Endodermal cell (in vitro differentiated cells): ENCODE measurements at regions not wholly inside any gene's neighbourhood (a gene's known extent, or its start where the extent isn't known, plus 50 kb on each side); places are given as distances from the start of the nearest gene placed in this dataset.

Source experiments
- DNase-seq: peaks from one replicate; pipeline ENCODE4 v3.0.0-alpha.2; 2017
- H3K27ac ChIP-seq: 2 replicates; pipeline ENCODE4 v1.5.1; 2013; ENCODE audit warnings: mild to moderate bottlenecking, low read depth, low read length, moderate library complexity
- H3K27me3 ChIP-seq: 2 replicates; pipeline ENCODE4 v1.6.1; 2013; ENCODE audit warnings: mild to moderate bottlenecking, low read length, moderate library complexity; ENCODE audit not compliant: insufficient read depth, control insufficient read depth, poor library complexity, severe bottlenecking
- H3K36me3 ChIP-seq: 2 replicates; pipeline ENCODE4 v1.7.0; 2013; ENCODE audit warnings: mild to moderate bottlenecking, low read length, moderate library complexity; ENCODE audit not compliant: control insufficient read depth, insufficient read depth
- H3K4me1 ChIP-seq: one replicate; pipeline ENCODE4 v1.7.0; 2013; ENCODE audit warnings: low read length; ENCODE audit not compliant: control insufficient read depth, insufficient read depth
- H3K4me3 ChIP-seq: 2 replicates; pipeline ENCODE4 v1.5.1; 2013; ENCODE audit warnings: mild to moderate bottlenecking, low read length, moderate library complexity
- H3K9ac ChIP-seq: 2 replicates; pipeline ENCODE4 v1.6.1; 2013; ENCODE audit warnings: mild to moderate bottlenecking, low read length, moderate library complexity; ENCODE audit not compliant: poor library complexity, severe bottlenecking; ENCODE audit errors: extremely low read depth
- H3K9me3 ChIP-seq: 2 replicates; pipeline ENCODE4 v1.6.1; 2013; ENCODE audit warnings: mild to moderate bottlenecking, low read length, moderate library complexity; ENCODE audit not compliant: control insufficient read depth
- H3K27ac Mint-ChIP-seq: 2 replicates; pipeline ENCODE4 v1.8.0; 2020; ENCODE audit warnings: mixed read lengths
- H3K27me3 Mint-ChIP-seq: 2 replicates; pipeline ENCODE4 v1.8.0; 2021; ENCODE audit warnings: mild to moderate bottlenecking, mixed read lengths; ENCODE audit not compliant: insufficient read depth
- H3K36me3 Mint-ChIP-seq: 2 replicates; pipeline ENCODE4 v1.8.0; 2020; ENCODE audit warnings: low read depth, mixed read lengths
- H3K4me1 Mint-ChIP-seq: 2 replicates; pipeline ENCODE4 v1.8.0; 2020; ENCODE audit warnings: mixed read lengths
- H3K4me3 Mint-ChIP-seq: 2 replicates; pipeline ENCODE4 v1.8.0; 2020; ENCODE audit warnings: mild to moderate bottlenecking, moderate library complexity, mixed read lengths
- H3K9me3 Mint-ChIP-seq: 2 replicates; pipeline ENCODE4 v1.8.0; 2020; ENCODE audit warnings: mild to moderate bottlenecking, mixed read lengths
- WGBS, 2 experiments: methylation state at CpG; one replicate each; pipeline versions ENCODE4 v1.1.5 to v1.1.7; 2013; ENCODE audit warnings: missing lambda C conversion rate in 2 of 2, mixed read lengths in 1 of 2; ENCODE audit not compliant: insufficient coverage in 1 of 2, insufficient read length in 1 of 2; 5-methylcytosine and 5-hydroxymethylcytosine counted together
- TF ChIP-seq, protein P1 (sequence below): fragments of 200-600 bp; sonication (generic); conservative IDR thresholded peaks from 2 replicates; pipeline ENCODE4 v1.5.0; 2021; ENCODE audit warnings: antibody characterized with exemption, mild to moderate bottlenecking

DNA sequence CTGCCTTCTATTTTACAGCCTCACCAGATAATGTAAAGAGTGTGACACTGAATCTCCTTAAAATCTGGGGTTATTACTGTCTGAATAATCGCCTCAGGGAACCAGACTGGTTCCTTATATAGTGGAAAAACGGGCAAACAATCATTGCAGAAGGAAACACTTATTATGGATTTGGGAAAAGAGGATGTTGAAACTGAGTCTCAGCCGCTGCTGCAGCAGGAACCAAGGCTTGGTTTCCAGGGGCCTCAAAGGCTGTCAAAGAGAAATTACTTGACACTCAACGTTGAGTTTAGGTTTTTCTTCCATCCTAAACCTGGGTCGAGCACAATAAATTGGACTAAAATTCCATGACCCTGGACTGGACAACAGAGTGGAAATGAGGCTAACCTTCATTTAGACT lies 103.8 kb upstream of the AHR start:
- no peaks in the 10 kb centered on the region for H3K9me3 ChIP-seq
- no peak overlapping the region for H3K9ac ChIP-seq
- no peaks in the 10 kb centered on the region for H3K27me3 ChIP-seq
- 88 to 94% methylated on average over 4 to 5 of the region's 5 CpGs for WGBS, 2 experiments
- Mint-ChIP-seq H3K4me3 (no peak overlapping the region), H3K27me3 (peaks cover 4% of the 10 kb centered on the region), H3K36me3 (no peaks in the 10 kb centered on the region), H3K9me3 (no peaks in the 10 kb centered on the region), H3K27ac (no peak overlapping the region), H3K4me1 (peaks cover 8% of the 10 kb centered on the region)
- H3K36me3 ChIP-seq = no peaks in the 10 kb centered on the region
- TF ChIP-seq, protein P1, sequence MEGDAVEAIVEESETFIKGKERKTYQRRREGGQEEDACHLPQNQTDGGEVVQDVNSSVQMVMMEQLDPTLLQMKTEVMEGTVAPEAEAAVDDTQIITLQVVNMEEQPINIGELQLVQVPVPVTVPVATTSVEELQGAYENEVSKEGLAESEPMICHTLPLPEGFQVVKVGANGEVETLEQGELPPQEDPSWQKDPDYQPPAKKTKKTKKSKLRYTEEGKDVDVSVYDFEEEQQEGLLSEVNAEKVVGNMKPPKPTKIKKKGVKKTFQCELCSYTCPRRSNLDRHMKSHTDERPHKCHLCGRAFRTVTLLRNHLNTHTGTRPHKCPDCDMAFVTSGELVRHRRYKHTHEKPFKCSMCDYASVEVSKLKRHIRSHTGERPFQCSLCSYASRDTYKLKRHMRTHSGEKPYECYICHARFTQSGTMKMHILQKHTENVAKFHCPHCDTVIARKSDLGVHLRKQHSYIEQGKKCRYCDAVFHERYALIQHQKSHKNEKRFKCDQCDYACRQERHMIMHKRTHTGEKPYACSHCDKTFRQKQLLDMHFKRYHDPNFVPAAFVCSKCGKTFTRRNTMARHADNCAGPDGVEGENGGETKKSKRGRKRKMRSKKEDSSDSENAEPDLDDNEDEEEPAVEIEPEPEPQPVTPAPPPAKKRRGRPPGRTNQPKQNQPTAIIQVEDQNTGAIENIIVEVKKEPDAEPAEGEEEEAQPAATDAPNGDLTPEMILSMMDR = no peak
- H3K27ac ChIP-seq = no peak overlapping the region
- no peak for DNase-seq
- H3K4me3 ChIP-seq = no peak overlapping the region
- peaks cover 4% of the 10 kb centered on the region for H3K4me1 ChIP-seq

DNA sequence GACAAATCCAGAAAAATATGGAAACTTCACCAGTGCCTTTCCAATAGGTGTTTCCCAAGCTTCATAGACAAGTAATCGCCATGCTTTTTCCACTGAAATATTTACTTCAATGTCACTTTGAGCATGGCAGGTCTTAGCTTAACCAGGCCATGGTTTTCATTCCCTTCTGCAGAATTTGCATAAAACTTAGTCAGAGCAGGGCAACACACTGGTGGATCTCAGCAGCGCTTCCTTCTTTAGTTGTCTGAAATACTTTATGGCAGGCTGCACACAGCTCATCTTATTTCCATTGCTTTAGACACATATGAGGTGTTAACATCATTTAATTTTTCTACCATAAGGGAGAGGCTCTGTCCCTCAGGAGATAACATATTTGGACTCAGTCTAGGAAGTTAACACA lies 102.9 kb upstream of the AHR start:
- Histone ChIP-seq H3K9ac (no peak overlapping the region), H3K9me3 (no peaks in the 10 kb centered on the region), H3K27me3 (no peaks in the 10 kb centered on the region), H3K4me3 (no peak overlapping the region), H3K27ac (no peak overlapping the region), H3K4me1 (peaks cover 4% of the 10 kb centered on the region), H3K36me3 (no peaks in the 10 kb centered on the region)
- Mint-ChIP-seq H3K4me3 (no peak overlapping the region), H3K4me1 (peaks cover 8% of the 10 kb centered on the region), H3K36me3 (no peaks in the 10 kb centered on the region), H3K27ac (no peak overlapping the region), H3K9me3 (no peaks in the 10 kb centered on the region), H3K27me3 (peaks cover 4% of the 10 kb centered on the region)
- TF ChIP-seq, protein P1 = no peak
- no peak for DNase-seq
- 93 to 95% methylated on average over 2 of the region's 2 CpGs for WGBS, 2 experiments

DNA sequence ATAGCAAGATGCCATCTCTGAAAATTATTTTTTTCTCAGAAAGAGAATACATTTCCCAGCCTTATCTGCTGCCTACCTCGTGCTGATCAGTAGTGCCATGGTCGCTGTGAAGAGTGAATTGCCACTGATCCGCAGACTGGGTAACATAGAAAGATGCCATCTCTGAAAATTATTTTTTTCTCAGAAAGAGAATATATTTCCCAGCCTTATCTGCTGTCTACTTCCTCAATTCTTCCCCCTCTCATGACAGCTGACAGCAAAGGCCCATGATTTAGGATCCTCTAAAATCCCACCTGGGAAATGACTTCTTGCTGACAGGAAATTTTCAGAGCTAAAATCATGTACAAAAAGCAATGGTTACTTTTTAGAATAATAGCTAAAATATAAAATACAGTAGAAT lies 92.5 kb upstream of the AHR start:
- H3K9me3 ChIP-seq = no peaks in the 10 kb centered on the region
- no peak overlapping the region for H3K27ac ChIP-seq
- H3K36me3 ChIP-seq = no peaks in the 10 kb centered on the region
- Mint-ChIP-seq H3K9me3 (no peaks in the 10 kb centered on the region), H3K36me3 (no peaks in the 10 kb centered on the region), H3K4me1 (peaks cover 19% of the 10 kb centered on the region), H3K27me3 (no peaks in the 10 kb centered on the region), H3K4me3 (no peak overlapping the region), H3K27ac (no peak overlapping the region)
- no peaks in the 10 kb centered on the region for H3K27me3 ChIP-seq
- 94 to 99% methylated on average over 3 of the region's 3 CpGs for WGBS, 2 experiments
- H3K4me3 ChIP-seq = no peak overlapping the region
- no peaks in the 10 kb centered on the region for H3K4me1 ChIP-seq
- no peak overlapping the region for H3K9ac ChIP-seq
- DNase-seq = no peak
- TF ChIP-seq, protein P1 = no peak
